HG03097 (cell line): ENCODE measurements at regions not wholly inside any gene's neighbourhood (a gene's known extent, or its start where the extent isn't known, plus 50 kb on each side); places are given as distances from the start of the nearest gene placed in this dataset.

Experiments
- ATAC-seq: cut with Tn5 transposase; IDR thresholded peaks from one replicate; pipeline ENCODE4 v1.9.1; 2021; ENCODE audit not compliant: unreplicated experiment, low FRiP score

DNA sequence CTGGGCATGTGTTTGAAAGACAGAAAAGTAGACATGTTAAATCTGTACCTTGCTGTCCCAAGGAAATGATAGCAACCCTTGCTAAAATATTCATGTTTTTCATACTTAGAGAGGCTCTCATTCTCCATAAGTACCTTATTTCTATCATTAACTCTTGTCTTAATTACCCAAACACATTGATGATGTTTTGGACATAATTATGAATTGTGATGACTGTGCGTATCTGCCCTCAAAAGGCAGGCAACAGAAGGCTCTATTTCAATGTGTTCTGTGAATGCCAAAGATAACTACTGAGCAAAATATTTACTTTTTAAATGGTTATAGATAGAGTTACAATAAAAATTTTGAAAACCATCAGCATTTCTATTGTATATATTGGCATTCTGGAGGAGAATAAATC lies 1263.8 kb downstream of the ZPLD1 start:
- no peak for ATAC-seq

- ATAC-seq: no peak
These were observed 1264.4 kb downstream of the ZPLD1 start for GRCh38 chr3:103699228-103699627.

- ATAC-seq: no peak
These were observed 1270.8 kb downstream of the ZPLD1 start for GRCh38 chr3:103705641-103706040.

DNA sequence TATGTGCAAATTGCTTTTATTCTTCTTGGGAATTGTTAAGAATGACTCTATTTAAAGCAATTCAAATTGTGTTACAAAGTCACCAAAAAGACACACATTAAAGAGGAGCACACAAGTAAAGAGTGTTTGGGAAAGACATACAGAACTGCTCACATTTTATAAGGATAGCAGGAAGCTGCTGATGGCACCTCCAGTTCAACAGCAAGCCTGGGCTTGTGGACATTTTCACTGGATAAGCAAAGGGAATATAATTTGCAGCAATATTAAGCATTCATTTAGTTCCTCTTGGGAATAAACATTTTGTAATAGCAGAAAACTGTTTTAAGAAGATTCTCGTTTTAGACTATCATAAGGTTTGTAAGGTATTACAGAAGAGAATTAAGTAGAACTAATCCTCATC lies 1271.9 kb downstream of the ZPLD1 start:
- ATAC-seq: no peak

- ATAC-seq: no peak
These were observed 1276.9 kb downstream of the ZPLD1 start for GRCh38 chr3:103711670-103712069.

DNA sequence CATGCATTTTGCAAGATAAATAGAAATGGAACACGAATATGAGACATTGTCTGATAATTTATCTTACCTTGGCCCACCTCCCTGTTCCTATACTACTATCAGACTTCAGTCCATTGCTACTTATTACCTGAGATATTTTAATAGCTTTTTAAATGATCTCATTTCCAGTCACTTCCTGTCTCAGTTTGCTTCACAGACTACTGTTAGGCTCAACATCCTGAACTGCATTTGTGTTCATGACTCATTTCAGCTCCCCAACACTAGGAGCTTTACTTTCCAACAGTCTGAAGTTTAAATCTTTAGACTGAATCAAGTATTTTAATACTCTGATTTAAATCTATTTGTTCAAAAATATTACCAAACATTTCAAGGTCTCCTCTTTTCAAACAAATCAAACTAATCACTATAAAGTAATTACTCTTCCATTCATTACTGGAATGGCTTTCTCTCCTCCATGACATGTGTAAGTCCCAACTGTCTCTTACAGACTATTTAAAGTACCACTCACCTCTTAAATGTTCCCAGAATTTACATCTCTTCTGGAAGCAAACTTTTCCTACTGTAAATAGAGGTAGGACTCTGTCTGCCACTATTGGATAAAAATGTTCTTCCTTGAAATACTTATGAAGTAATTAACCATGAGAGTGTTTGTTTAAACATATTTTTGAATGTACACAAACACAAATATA lies 1277.6 kb downstream of the ZPLD1 start:
- ATAC-seq: no peak

- ATAC-seq: no peak
These were observed 1294.7 kb downstream of the ZPLD1 start for GRCh38 chr3:103729547-103729946.

GRCh38 chr3:103730744-103731143 lies 1295.9 kb downstream of the ZPLD1 start:
- no peak for ATAC-seq

GRCh38 chr3:103752986-103753385 lies 1318.2 kb downstream of the ZPLD1 start:
- ATAC-seq: no peak

GRCh38 chr3:103767635-103768034 lies 1332.8 kb downstream of the ZPLD1 start:
- no peak for ATAC-seq

DNA sequence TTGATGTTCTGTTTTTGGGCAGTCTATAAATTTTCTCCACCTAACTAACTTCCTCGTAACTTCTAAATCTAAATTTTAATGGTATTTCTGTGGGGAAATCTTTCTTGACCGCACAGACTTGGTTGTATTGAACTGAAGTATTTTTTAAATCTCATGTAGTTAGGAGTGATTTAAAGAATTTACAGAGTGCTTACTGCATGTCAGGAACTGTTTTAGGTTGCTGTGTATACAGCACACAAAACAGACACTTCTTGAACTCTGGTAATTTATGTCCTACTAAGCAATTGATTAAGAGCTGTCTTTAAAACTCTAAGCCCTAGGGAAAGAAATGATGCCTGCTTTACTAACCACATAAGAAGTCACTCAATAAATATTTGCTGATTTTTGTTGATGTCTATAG lies 1350.2 kb downstream of the ZPLD1 start:
- ATAC-seq: no peak

DNA sequence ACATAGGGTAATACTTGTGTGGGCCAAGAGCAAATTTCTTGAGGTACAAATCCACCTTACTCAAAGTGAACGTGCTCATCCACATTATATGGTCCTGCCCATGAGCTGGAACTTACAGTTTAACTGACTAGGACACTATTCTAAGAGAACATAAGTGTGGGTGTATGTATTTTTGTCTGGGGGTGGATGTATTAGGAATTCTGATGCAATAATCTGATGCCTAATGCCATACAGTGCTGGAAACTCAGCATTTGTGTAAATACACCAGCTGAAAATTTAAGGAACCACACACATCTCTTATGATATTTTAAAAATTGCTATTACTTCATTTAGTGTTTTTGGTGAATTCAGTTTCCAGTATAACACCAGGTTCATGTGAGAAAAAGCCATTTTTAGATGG lies 1350.7 kb downstream of the ZPLD1 start:
- no peak for ATAC-seq

DNA sequence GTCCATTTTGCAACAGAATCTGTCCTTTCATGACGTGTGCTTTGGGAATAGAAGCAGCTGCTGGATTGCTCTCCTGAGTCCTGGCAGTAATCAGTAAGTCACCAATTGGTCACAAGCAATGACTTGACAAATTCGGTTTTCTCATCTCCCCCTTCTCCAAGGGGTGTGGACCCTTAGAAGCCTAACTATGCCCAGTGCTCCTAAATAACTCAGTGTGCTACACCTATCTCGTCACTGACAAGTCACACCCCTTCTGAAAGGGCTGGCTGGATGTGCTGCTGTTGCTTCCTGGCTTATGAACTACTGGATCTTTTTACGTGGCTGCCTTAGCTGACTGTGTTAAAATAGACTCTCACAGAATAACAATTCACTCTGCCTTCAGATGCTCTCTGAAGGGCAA lies 1351.5 kb downstream of the ZPLD1 start:
- ATAC-seq: no peak

GRCh38 chr3:103787164-103787871 lies 1352.5 kb downstream of the ZPLD1 start:
- no peak for ATAC-seq

- ATAC-seq: no peak
These were observed 1353.1 kb downstream of the ZPLD1 start for GRCh38 chr3:103787879-103788278.

DNA sequence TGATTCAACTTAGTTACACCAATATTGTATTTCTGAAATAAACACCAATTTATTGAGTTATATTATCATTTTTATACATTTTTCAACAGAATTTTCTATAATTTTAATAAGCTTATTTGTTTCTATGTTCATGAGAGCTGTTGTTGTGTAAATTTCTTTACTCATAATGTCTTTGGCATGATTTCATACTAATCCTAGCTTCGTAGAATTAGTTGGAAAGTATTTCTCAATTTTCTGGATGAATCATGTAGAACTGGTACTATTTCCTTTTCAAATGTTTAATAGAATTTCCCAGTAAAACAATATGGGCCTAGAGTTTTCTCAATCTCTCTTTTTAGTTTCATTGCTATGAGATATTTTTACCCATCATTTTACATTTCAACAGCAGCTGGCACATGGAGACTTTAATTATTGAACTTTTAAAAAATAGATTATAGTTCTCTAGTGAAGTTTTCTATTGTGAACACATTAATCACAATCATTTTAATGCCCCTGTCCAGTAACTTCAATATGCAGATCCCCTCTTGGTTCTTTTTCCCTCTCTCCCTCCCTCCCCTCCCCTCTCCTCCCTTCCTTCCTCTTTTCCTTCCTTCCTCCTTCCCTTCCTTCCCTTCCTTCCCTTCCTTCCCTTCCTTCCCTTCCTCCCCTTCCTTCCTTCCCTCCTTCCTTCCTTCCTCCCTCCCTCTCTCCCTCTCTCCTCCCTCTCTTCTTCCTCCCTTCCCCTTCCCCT lies 1357.1 kb downstream of the ZPLD1 start:
- no peak for ATAC-seq

DNA sequence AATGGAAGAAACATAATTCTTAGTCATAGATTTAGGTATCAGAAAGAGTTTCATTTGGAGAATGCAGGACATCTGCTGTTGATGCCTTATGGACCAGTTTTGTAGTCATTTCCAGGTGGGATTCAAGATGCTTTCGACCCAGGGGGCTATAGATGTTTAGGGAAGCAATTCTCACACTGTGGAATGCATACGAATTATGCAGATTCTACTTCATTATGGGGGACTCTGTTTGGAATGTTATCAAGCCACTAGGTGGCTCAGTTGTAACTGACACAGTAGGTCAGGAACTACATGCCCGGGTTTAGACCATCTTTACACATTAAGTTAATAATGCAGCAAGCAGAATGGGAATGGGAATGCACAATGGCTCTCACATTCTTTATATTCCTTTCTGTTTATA lies 1359.8 kb downstream of the ZPLD1 start:
- ATAC-seq: no peak

GRCh38 chr3:103796068-103796467 lies 1361.3 kb downstream of the ZPLD1 start:
- no peak for ATAC-seq

DNA sequence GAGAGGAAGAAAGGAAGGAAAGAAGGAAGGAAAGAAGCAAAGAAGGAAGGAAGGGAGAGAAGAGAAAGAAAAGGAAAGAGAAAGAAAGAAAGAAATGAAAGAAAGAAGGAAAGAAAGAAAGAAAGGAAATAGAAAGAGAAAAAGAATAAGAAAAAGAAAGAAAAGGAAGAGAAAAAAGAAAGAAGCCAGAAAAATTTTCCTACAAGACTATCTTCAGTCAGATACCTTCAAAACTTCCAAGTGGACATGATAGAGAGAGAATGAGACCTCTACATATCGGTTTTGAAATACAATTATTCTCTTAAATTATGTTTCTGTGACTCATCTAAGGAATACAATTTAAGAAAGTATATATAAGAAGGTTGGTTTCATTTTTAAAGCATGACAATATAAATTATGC lies 1369.0 kb downstream of the ZPLD1 start:
- no peak for ATAC-seq

- ATAC-seq: no peak
These were observed 1375.4 kb downstream of the ZPLD1 start for GRCh38 chr3:103810167-103810566.

GRCh38 chr3:103813955-103814354 lies 1379.1 kb downstream of the ZPLD1 start:
- ATAC-seq: no peak

- ATAC-seq: no peak
These were observed 1383.6 kb downstream of the ZPLD1 start for GRCh38 chr3:103818398-103818797.
